GM18858 (cell line): ENCODE measurements at regions not wholly inside any gene's neighbourhood (a gene's known extent, or its start where the extent isn't known, plus 50 kb on each side); places are given as distances from the start of the nearest gene placed in this dataset.

Source experiments
- ATAC-seq: cut with Tn5 transposase; IDR thresholded peaks from one replicate; pipeline ENCODE4 v1.9.1; 2021; ENCODE audit not compliant: unreplicated experiment

- ATAC-seq: no peak
Observed at GRCh38 chr2:71746946-71747501, 293.7 kb downstream of the DYSF start.

GRCh38 chr2:71744781-71745180, 291.4 kb downstream of the DYSF start:
- no peak for ATAC-seq

- no peak for ATAC-seq
Observed at GRCh38 chr2:71743995-71744675, 290.8 kb downstream of the DYSF start.

- ATAC-seq: no peak
Observed at GRCh38 chr2:71742953-71743601, 289.7 kb downstream of the DYSF start.

GRCh38 chr2:71736986-71737385, 283.6 kb downstream of the DYSF start:
- ATAC-seq: no peak

- no peak for ATAC-seq
Observed at GRCh38 chr2:71736091-71736861, 282.9 kb downstream of the DYSF start.
